WTC11 (cell line): ENCODE measurements at regions not wholly inside any gene's neighbourhood (a gene's known extent, or its start where the extent isn't known, plus 50 kb on each side); places are given as distances from the start of the nearest gene placed in this dataset.
A peak's percentile ranks its signal among the peaks of the same experiment; 100 is the strongest.

Experiments
- ATAC-seq: fragments of 200-7000 bp; cut with Tn5 transposase; 2 replicates; pipeline ENCODE4 v1.10.0; 2021; ENCODE audit warnings: mild to moderate bottlenecking, moderate library complexity
- CTCF ChIA-PET: fragments of 300-600 bp; sonication (Branson Sonifier 250); formaldehyde crosslinking; loops from one replicate; lab custom pipeline; 2021; ENCODE audit warnings: antibody characterized with exemption; lab: Charles Lee
- POLR2A ChIA-PET: fragments of 350-600 bp; sonication (Branson Sonifier 250); formaldehyde crosslinking; loops from one replicate; lab custom pipeline; 2021; ENCODE audit warnings: antibody characterized with exemption; lab: Charles Lee
- DNase-seq: peaks from one replicate; pipeline ENCODE4 v3.0.0; 2021; ENCODE audit warnings: low spot score
- H3K27ac Mint-ChIP-seq: 2 replicates; pipeline ENCODE4 v1.8.0; 2021; ENCODE audit warnings: mixed read lengths
- H3K27me3 Mint-ChIP-seq: 2 replicates; pipeline ENCODE4 v1.8.0; 2021; ENCODE audit warnings: low read depth, mild to moderate bottlenecking, moderate library complexity, mixed read lengths
- H3K36me3 Mint-ChIP-seq: 2 replicates; pipeline ENCODE4 v1.8.0; 2021; ENCODE audit warnings: mixed read lengths
- H3K4me1 Mint-ChIP-seq: 2 replicates; pipeline ENCODE4 v1.8.0; 2022; ENCODE audit warnings: mixed read lengths
- H3K4me3 Mint-ChIP-seq: 2 replicates; pipeline ENCODE4 v1.8.0; 2021; ENCODE audit warnings: mild to moderate bottlenecking, moderate library complexity, mixed read lengths
- H3K9me3 Mint-ChIP-seq: 2 replicates; pipeline ENCODE4 v1.8.0; 2021; ENCODE audit warnings: mixed read lengths
- ARID4B ChIP-seq: sonication (generic); formaldehyde crosslinking; IDR thresholded peaks from 2 replicates; pipeline ENCODE4 v1.8.0; 2023; ENCODE audit warnings: missing genetic modification reagents, mild to moderate bottlenecking, borderline replicate concordance
- CREB1 ChIP-seq: sonication (generic); formaldehyde crosslinking; IDR thresholded peaks from 2 replicates; pipeline ENCODE4 v1.8.0; 2023; ENCODE audit warnings: mild to moderate bottlenecking, missing genetic modification reagents
- E2F4 ChIP-seq: sonication (generic); formaldehyde crosslinking; IDR thresholded peaks from 2 replicates; pipeline ENCODE4 v1.8.1; 2022; ENCODE audit warnings: low read depth, mild to moderate bottlenecking, moderate library complexity, missing genetic modification reagents, borderline replicate concordance
- GRHL2 ChIP-seq: fragments of 250-450 bp; sonication (Bioruptor Pico); IDR thresholded peaks from 2 replicates; pipeline ENCODE4 v1.8.0; 2022; ENCODE audit warnings: mild to moderate bottlenecking, moderate library complexity; ENCODE audit not compliant: insufficient replicate concordance, severe bottlenecking
- GTF2I ChIP-seq: fragments of 250-450 bp; sonication (Bioruptor Pico); conservative IDR thresholded peaks from 2 replicates; pipeline ENCODE4 v1.4.0; 2021; ENCODE audit warnings: mild to moderate bottlenecking
- KAT7 ChIP-seq: sonication (generic); formaldehyde crosslinking; IDR thresholded peaks from 2 replicates; pipeline ENCODE4 v1.8.1; 2023; ENCODE audit warnings: missing genetic modification reagents, mild to moderate bottlenecking, borderline replicate concordance
- MYBL2 ChIP-seq: sonication (generic); formaldehyde crosslinking; IDR thresholded peaks from 2 replicates; pipeline ENCODE4 v1.8.1; 2023; ENCODE audit warnings: mild to moderate bottlenecking, moderate library complexity, missing genetic modification reagents
- NFE2L1 ChIP-seq: sonication (generic); formaldehyde crosslinking; IDR thresholded peaks from 2 replicates; pipeline ENCODE4 v1.8.1; 2023; ENCODE audit warnings: missing genetic modification reagents
- NR3C1 ChIP-seq: sonication (generic); formaldehyde crosslinking; conservative IDR thresholded peaks from 2 replicates; pipeline ENCODE4 v1.8.1; 2023; ENCODE audit warnings: low read depth, mild to moderate bottlenecking, missing genetic modification reagents
- ZBTB21 ChIP-seq: sonication (generic); formaldehyde crosslinking; IDR thresholded peaks from 2 replicates; pipeline ENCODE4 v1.8.1; 2023; ENCODE audit warnings: mild to moderate bottlenecking, missing genetic modification reagents, borderline replicate concordance
- ZNF138 ChIP-seq: sonication (generic); formaldehyde crosslinking; conservative IDR thresholded peaks from 2 replicates; pipeline ENCODE4 v1.8.1; 2022; ENCODE audit warnings: mild to moderate bottlenecking, moderate library complexity, missing genetic modification reagents
- ZNF232 ChIP-seq: sonication (generic); formaldehyde crosslinking; IDR thresholded peaks from 2 replicates; pipeline ENCODE4 v1.8.0; 2022; ENCODE audit warnings: mild to moderate bottlenecking, missing genetic modification reagents
- ZNF671 ChIP-seq: fragments of 250-450 bp; sonication (Bioruptor Pico); IDR thresholded peaks from 2 replicates; pipeline ENCODE4 v1.8.0; 2021; ENCODE audit warnings: mild to moderate bottlenecking
- TF ChIP-seq, protein P1 (sequence below): fragments of 250-450 bp; sonication (Bioruptor Pico); IDR thresholded peaks from 2 replicates; pipeline ENCODE4 v1.9.0; 2021; ENCODE audit warnings: mild to moderate bottlenecking, borderline replicate concordance
- TF ChIP-seq, protein P2 (sequence below): sonication (generic); formaldehyde crosslinking; IDR thresholded peaks from 2 replicates; pipeline ENCODE4 v1.8.1; 2023; ENCODE audit warnings: mild to moderate bottlenecking, moderate library complexity, missing genetic modification reagents

- ATAC-seq: peak; percentile 83
- CTCF ChIA-PET: no interaction called here
- POLR2A ChIA-PET: no interaction called here
These were observed 167.1 kb upstream of the DAB1 start for GRCh38 chr1:57590978-57591377.

More at GRCh38 chr1:57590978-57591377, 167.1 kb upstream of the DAB1 start:
- Mint-ChIP-seq H3K27ac (no peak overlapping the region), H3K4me1 (peaks cover 16% of the 10 kb centered on the region), H3K36me3 (peaks cover 5% of the 10 kb centered on the region), H3K4me3 (no peak overlapping the region), H3K27me3 (no peaks in the 10 kb centered on the region; the same call in 1 of the 2 replicates), H3K9me3 (peaks cover 4% of the 10 kb centered on the region)
- DNase-seq: peak; percentile 17
- TF ChIP-seq ZNF138 (CRISPR knock-in tag) (no peak), ZNF671 (no peak), MYBL2 (CRISPR knock-in tag) (no peak), ZNF232 (CRISPR knock-in tag) (no peak), CREB1 (CRISPR knock-in tag) (no peak), E2F4 (CRISPR knock-in tag) (no peak), GRHL2 (CRISPR knock-in tag) (no peak), NFE2L1 (CRISPR knock-in tag) (no peak), NR3C1 (CRISPR knock-in tag) (no peak), KAT7 (no peak), ZBTB21 (CRISPR knock-in tag) (no peak), GTF2I (CRISPR knock-in tag) (no peak), ARID4B (CRISPR knock-in tag) (no peak)
- TF ChIP-seq, protein P1, sequence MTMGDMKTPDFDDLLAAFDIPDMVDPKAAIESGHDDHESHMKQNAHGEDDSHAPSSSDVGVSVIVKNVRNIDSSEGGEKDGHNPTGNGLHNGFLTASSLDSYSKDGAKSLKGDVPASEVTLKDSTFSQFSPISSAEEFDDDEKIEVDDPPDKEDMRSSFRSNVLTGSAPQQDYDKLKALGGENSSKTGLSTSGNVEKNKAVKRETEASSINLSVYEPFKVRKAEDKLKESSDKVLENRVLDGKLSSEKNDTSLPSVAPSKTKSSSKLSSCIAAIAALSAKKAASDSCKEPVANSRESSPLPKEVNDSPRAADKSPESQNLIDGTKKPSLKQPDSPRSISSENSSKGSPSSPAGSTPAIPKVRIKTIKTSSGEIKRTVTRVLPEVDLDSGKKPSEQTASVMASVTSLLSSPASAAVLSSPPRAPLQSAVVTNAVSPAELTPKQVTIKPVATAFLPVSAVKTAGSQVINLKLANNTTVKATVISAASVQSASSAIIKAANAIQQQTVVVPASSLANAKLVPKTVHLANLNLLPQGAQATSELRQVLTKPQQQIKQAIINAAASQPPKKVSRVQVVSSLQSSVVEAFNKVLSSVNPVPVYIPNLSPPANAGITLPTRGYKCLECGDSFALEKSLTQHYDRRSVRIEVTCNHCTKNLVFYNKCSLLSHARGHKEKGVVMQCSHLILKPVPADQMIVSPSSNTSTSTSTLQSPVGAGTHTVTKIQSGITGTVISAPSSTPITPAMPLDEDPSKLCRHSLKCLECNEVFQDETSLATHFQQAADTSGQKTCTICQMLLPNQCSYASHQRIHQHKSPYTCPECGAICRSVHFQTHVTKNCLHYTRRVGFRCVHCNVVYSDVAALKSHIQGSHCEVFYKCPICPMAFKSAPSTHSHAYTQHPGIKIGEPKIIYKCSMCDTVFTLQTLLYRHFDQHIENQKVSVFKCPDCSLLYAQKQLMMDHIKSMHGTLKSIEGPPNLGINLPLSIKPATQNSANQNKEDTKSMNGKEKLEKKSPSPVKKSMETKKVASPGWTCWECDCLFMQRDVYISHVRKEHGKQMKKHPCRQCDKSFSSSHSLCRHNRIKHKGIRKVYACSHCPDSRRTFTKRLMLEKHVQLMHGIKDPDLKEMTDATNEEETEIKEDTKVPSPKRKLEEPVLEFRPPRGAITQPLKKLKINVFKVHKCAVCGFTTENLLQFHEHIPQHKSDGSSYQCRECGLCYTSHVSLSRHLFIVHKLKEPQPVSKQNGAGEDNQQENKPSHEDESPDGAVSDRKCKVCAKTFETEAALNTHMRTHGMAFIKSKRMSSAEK: no peak
- TF ChIP-seq, protein P2, sequence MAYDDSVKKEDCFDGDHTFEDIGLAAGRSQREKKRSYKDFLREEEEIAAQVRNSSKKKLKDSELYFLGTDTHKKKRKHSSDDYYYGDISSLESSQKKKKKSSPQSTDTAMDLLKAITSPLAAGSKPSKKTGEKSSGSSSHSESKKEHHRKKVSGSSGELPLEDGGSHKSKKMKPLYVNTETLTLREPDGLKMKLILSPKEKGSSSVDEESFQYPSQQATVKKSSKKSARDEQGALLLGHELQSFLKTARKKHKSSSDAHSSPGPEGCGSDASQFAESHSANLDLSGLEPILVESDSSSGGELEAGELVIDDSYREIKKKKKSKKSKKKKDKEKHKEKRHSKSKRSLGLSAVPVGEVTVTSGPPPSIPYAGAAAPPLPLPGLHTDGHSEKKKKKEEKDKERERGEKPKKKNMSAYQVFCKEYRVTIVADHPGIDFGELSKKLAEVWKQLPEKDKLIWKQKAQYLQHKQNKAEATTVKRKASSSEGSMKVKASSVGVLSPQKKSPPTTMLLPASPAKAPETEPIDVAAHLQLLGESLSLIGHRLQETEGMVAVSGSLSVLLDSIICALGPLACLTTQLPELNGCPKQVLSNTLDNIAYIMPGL (CRISPR knock-in tag): no peak
